ENCODE measurements at regions not wholly inside any gene's neighbourhood (a gene's known extent, or its start where the extent isn't known, plus 50 kb on each side); places are given as distances from the start of the nearest gene placed in this dataset.

DNA sequence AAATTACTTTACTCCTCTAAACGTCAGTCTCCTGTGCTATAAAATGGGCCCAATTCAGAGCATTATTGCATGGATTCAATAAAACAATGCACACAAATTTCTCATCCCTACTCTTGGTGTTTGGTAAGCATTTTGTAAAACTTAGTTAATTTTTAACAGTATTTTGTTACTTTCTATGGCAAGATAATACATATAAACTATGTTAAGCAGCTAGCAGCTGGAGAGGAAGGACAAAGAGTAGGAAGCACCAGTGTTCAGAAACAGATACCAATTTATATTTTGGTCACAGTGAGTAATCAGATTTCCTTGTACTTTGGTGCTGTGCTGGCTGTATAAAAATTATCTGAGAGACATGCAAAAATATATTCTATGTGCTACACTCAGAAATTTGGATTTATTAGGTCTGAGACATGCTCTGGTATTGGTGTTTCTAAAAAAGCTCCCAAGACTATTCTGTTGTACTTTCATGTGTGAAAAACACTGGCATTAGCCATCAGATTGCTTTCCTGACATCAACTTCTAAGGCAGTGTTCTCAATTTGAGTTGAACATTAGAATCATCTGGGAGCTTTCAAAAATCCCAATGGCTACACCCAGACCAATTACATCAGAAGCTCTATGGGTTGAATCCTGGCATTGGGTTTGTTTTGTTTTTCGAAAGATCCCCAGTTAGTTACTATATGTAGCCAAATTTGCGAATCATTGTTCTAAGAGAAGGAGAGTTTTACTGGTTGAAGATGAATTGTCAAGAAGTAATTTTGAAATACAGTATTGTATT lies 100.3 kb upstream of the C1orf87 start:
- DNase-seq (ENCODE audit: low read depth) = no peak

DNA sequence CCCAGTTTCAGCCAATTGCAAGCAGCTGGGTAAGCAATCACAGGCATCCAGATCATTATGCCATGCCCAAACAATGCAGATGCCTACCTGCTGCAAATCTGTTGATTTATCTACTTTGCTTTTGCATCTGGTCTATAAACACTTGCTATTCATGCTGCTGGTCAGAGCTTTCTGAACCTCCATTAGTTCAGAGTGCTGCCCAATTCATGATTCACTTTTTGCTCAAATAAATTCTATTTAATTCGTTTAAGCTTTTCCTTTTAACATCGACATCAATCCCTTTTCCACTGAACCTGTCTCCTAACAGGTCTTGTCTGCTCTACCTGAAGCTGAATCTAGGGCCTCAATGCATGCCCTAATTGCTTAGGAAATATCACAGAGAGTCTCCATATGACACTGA lies 99.4 kb upstream of the C1orf87 start:
- DNase-seq (ENCODE audit: low read depth) = no peak

DNA sequence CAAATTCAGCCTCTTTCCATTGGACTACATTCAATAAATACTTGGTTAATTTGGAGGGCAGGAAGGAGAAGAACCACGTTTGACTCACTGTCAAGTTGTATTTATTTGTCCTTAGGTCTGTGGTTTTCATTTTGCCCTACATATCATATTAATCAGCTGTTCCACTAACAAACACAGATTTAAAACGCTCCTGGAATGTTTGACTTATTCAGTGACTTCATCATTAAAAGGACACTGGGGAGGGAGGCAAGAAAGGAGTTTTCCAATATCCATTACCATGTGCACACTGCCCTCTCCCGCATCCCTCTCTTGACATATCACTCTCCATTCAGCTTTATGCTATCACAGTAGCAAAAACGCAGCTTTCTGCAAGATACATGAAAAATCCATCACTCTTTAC lies 98.2 kb upstream of the C1orf87 start:
- no peak for DNase-seq (ENCODE audit: low read depth)

DNA sequence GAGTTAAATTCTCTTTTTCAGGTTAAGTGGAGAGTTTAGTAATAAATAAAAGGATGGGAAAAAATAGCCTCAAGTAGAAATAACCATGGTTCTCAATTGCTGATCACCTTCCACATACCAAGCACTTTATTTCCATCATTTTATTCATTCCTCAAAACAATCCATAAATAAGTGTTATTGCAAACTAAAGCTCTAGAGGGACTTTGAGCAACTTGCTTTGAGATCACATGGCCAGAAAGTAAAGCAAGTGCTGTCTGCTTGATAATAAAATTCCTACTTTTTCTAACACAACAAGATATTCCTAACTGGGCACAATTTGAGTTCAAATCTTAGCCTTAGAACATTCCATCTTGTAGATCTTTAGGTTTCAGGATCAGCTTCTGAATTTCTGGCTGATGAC lies 97.1 kb upstream of the C1orf87 start:
- DNase-seq (ENCODE audit: low read depth) = no peak

DNA sequence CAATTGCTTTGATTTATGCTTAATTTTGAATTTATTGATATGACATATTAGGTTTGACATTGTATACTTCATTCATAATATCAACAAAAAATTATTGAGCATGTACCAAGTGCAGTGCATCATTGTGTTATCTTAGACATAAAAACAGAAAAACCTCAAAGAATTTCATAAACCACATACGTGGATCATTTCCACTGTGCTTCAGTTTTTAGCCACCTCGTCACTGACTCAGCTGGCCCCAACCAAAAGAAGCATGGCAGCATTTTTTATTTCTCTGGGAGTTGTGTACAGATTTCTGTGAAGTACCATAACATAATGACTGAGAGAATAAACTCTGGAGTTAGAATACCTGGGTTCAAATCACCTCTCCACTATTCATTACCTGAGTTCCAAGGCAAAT lies 95.6 kb upstream of the C1orf87 start:
- no peak for DNase-seq (ENCODE audit: low read depth)

DNA sequence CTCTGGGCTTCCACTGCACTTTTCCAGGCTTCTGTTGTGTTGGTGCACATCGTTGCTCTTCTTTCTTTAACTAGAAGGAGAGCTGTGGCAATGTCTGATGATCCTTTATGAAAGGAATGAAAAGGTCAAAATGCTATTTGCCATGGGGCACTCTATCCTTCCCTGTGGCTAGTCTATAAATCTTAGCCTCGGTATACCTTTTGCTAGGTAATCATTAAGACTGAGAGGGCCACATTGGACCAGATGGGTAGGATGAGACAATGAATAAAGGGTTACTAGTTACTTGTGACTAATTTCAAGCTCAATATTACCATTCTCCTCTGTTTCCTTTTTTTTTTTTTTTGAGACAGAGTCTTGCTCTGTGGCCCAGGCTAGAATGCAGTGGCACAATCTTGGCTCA lies 89.4 kb upstream of the C1orf87 start:
- no peak for DNase-seq (ENCODE audit: low read depth)

DNA sequence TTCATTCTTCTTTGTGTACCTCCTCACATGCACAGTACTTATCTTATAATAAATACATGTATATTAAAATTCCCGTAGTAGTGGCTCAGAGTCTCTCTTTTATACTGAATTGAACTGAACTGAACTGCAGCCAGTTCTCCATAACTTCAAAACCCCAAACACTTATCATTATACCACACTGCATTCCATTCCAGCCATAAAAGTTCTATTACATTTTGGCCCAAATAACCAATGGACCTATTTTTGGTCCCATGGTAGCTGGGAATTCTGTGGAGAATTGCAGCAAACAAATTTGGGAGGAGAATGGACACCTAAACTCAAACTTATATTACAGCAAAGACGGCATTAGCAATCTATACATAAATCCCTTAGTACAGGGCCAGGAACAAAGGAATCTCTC lies 86.6 kb upstream of the C1orf87 start:
- DNase-seq (ENCODE audit: low read depth) = no peak

DNA sequence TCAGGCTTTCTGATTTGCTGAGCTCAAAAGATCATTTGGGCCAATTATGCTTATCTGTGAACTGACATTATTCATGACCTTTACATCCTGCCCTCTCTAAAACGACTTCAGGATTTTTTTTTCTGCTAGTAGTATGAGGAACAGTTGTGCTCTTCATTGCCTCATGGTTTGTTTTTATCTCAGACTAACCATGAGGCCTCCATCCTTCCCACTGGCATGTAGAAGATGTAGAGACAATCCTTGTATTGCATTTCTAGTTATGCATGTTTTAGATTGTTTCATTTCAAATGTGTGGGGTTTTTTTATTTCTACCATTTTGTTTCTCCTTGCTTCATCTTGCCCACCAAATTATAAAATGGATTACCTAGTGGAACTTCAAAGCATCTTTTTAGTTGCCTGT lies 82.8 kb upstream of the C1orf87 start:
- DNase-seq (ENCODE audit: low read depth) = no peak

DNA sequence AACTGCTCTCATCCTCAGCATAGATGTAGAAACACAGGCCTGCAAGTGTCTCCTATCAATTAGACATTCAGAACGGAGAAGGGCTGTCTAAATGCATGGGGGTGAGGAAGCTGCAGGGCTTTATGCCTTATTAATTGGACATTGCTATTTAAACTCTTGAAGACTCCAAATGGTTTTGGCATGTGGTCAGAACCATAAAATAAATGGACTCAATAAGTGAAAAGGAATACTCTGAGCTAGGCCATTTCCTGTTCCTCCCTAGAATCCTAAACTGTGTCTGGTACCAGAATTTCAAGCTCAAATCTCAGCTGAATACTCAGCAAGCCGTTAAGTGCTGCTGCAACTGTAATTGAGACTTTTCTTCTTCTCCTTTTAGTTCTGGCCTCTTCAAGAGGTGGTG lies 80.4 kb upstream of the C1orf87 start:
- DNase-seq (ENCODE audit: low read depth) = no peak

DNA sequence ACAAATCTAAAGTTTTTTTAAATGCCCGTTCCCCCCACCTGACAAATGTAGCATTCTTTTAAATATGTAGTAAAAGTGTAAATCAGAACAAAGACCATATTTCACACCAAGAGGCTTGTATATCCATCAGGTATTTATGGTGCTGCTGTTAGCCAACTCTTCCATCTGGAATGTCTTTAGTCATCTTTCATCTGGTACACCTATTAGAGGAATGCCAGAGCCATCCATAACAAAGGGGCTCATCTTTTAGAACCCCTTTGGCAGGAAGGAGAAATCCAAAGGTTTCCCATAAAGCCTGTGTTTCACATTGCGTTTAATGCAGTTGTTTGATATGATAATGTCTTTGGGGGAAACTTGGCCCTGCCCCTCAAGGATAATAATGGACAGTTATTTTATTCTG lies 79.3 kb upstream of the C1orf87 start:
- no peak for DNase-seq (ENCODE audit: low read depth)

DNA sequence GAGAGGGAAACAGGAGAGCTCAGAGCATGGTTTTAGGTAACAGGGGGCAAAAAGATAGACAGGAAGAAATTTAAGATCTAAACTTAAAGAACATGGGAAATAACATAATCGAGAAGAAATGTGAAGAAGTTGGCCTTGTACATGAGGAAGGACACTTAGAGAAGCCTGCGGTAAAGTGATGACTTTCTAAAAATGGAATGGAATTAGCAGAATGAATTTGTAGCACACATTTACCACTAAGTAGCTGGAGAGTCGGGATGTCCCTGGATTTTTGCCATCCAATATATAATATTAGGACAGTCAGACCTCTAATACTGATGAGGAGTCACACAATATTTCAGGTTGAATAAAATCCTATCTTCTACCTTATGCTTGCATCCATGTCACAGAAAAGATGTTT lies 77.7 kb upstream of the C1orf87 start:
- DNase-seq (ENCODE audit: low read depth) = no peak

DNA sequence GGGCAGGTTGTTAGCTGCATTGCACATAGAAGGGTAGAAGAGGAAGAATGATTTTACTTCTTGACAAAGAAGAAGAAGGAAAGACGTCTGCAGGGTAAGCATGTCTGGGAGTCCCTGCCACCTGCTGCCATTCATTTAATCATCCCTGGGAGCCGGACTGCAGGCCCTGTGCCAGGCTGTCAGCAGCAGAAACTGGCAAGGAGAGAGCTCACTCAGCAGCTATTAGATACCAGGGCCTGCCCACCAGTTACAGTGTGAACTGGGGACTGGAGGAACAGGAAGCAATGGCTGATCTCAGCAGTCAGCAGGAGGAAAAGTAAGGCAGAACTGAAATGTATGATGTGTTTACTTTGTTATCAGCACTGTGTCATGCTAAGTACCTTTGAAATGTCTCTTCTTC lies 75.7 kb upstream of the C1orf87 start:
- DNase-seq (ENCODE audit: low read depth) = no peak

DNA sequence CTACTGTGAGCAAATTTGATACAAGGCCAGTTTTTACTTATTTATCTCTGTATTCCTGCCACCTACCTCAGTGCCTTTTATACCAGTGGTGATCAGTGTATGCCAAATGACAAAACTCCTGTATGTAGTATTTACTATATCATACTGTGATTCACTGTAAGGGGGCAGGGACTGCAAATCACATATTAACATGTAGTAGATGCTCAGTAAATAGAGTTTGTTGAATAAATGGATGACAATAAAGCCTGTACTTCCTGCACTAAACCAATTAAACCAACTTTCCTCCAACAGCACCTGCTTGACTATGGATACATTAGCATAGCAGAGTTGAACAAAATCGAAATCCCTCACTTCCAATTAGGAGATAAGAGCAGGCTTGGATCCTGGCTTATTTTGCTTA lies 73.3 kb upstream of the C1orf87 start:
- no peak for DNase-seq (ENCODE audit: low read depth)

DNA sequence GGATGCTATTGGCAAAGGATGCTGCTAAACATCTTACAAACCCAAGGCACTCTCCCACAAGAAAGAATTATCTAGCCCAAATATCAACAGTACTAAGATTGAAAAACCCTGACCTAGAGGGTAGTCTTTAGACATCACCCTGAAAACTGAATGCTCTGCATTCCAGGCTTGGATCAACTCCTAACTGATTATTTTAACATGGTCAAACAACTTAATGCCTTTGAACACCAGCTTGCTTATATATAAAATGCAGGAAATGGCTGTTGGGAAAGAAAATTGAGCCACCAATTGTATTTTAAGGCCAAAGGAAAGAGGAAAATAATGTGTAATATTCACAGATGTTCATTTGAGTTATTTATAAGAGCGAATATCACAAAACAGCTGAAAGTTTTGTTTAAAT lies 72.2 kb upstream of the C1orf87 start:
- no peak for DNase-seq (ENCODE audit: low read depth)

DNA sequence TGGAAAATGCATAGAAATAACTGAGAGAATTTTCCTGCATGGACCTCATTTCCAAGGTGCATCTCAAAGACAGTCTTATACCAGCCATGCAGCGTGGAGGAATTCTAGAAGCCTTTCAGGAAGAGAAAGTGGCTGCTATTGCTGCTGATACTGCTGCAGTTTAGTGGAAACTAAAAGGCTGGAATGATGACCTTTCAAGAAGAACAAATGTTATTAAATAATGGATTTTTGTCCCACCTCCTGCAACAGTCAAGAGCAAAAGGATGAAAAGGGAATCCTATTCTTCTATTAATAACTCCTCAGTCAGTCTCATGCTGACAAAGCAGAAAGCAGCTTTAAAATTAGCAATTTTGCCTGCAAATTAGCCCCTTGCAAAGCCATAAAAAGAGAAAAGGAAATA lies 68.2 kb upstream of the C1orf87 start:
- DNase-seq (ENCODE audit: low read depth) = no peak

DNA sequence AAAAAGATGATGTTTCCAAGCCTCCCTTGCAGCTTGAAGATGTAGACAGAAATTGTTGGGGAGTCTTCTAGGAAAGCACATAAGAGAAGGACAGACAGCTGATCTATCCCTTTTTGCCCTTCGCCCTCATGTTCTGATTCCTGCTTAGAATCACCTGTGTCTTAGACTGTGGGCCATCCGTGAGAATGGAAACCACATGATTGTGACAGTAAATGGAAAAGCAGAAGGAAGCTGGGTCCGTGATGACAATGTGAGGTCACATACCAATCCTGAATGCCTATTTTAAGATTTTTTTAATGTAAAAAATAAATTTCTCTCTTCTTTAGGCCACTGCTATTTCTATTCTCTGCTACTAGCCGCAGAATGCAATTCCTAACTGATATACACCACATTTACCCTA lies 67.7 kb upstream of the C1orf87 start:
- DNase-seq (ENCODE audit: low read depth) = no peak

DNA sequence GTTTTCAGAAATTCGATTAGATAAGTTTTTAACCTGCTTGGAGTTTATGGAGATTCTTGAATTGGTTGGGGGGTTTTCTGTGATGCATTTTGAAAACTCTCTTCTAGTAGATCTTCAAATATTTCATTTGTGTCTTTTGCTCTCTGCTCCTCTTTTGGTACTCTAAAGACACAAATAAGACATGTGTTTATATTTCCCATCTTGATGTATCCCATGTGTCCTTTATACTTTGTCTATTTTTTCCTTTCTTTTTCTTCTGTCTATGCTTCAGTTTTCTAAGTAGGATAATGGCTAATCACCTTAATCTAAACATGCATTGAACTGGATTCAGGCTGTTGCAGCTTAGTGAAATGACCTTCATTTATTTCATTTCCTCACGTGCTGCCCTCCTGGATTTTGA lies 63.8 kb upstream of the C1orf87 start:
- no peak for DNase-seq (ENCODE audit: low read depth)

DNA sequence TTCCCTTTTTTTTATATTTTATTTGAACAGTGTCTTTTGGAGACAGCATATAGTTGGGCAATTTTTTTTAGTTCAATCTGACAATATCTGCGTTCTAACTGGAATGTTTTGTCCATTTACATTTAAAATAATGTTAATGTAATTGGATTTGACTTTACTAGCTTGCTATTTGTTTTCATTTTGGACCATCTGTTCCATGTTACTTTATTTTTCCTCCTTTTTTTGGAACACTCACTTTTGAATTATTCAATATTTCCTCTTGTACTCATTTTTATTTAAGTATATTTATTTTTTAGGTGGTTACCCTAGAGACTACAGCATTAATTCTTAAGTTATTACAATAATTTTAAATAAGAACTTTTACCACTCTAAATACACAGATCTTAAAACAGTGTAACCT lies 62.8 kb upstream of the C1orf87 start:
- no peak for DNase-seq (ENCODE audit: low read depth)

DNA sequence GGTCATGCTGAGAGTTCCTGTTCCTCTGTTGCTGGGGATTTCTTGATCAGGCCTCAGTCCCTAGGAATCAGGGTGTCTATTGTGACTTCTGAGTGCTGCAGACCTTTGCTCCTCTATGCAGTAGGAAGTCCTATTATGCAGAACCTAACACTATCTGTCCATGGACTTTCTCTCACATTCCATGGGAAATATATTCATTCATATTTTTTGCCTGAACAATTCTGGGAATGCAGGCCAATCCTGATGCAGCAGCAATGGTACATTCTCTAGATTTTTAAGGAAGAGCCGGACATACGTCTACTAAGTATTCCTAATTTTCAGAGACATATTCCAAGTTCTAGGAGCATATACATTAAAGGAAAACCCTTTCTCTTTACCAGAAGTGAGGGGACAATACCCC lies 61.1 kb upstream of the C1orf87 start:
- no peak for DNase-seq (ENCODE audit: low read depth)

DNA sequence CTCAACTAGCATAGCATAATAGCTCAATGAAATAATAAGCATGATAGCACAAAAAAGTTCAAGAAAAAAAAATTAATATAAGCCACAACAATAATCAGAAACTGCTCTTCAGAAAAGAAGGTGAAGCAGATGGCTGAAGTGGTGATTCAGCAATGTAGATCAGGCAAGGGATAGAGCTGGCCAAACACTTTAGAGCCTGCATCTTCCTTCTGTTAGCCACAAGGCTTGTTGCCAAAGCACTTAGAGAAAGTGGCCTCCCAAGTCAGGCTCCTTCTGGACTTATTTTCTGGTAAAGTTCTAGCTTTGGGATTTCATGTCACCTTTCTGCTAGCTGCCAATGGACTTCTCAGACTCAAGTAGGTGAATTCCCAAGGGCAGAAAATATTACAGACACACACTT lies 60.3 kb upstream of the C1orf87 start:
- DNase-seq (ENCODE audit: low read depth) = no peak

DNA sequence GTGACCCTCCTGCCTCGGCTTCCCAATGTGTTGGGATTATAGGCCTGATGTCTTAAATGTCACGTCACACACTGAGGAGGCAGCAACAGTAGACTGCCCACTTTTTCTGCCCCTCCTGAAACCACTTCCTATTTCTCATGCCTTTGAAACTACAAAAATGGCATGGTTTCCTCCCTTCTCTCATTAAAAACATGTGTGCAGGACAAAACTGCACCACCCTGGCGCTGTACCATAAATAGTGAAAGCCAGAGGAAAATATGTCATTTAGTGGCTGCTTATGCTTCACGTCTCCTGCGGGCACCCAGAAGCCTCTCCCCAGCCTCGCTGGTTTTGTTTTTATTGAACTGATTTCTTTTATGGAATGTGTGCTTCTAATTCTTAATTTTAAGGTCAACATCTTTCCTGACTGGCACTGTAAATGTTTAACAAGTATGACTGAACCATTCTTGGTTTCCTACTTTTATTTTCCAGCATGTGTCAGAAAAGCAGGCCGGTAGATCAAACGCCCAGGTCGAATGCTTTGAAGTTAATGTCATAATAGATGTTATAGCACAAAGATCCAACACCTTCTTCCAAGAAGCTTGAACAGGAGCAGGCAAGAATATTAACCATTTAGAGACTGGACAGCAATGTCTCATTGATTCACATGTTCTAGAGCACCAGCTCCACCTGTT lies 59.6 kb upstream of the C1orf87 start:
- no peak for DNase-seq (ENCODE audit: low read depth)

DNA sequence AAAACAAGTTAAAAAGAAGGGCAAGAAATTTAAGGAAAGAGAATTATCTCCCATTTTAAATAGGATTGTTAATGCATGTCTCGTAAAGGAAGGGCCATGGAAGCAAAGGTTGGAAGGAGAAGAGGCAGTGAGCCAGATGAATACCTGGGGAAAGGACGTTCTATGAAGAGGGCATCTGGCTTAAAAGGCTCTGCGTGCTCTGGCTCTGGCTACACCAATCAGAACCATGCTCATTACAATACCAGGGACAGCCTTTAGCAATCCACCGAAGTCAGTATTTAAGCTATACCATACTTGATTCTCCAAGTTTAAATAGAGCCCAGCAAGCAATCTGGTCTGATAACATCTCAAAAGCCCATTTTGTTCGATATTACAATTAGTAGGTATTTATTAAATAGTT lies 58.5 kb upstream of the C1orf87 start:
- no peak for DNase-seq (ENCODE audit: low read depth)

DNA sequence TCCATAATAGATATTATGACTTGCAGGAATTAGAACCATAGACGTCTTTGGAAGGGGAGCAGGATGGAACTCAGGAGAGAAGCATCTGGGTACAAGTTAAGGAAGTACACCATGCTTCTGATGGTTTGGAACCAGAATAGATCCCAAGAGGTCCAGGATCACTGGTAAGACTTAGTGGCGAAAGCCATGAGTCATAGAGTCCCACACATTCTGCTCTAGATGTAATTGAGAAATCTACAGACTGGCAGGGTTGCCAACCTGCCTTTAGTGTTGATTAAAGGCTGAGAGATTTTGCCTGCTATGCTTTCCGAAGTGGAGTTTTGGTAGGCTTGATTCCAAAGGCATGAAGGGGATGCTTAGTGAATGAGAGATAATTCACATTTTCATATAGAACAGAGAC lies 57.1 kb upstream of the C1orf87 start:
- DNase-seq (ENCODE audit: low read depth) = no peak

DNA sequence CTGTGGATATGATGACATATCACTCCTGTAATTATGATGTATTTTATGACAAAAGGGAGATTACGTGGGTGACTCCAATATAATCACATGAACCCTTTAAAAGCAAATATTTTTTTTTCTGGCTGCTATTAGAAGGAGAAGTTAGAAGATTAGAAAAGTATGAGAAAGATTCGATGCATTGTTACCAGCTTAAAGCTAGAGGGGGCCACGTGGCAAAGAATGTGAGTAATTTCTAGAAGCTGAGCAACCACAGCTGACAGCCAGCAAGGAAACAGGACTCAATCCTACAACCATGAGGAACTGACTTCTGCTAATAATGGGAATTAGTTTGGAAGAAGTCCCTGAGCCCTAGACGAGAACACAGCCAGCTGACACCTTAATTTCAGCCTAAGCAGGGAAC lies 56.3 kb upstream of the C1orf87 start:
- DNase-seq (ENCODE audit: low read depth) = no peak

Data from CMK (cell line).